ENCODE measurements at regions not wholly inside any gene's neighbourhood (a gene's known extent, or its start where the extent isn't known, plus 50 kb on each side); places are given as distances from the start of the nearest gene placed in this dataset.

GRCh38 chr2:111654829-111655228, 229.2 kb downstream of the ANAPC1 start:
- H2BK20ac ChIP-seq (ENCODE audit: low read depth, low read length), result no peak overlapping the region
- no peak overlapping the region for H2AFZ ChIP-seq (replicated peaks; ENCODE audit: low read length, poor library complexity)
- ChIA-PET CTCF (no interaction called here), POLR2A (ENCODE audit: unreplicated experiment) (no interaction called here)
- ATAC-seq (ENCODE audit: low read depth) (no peak), DNase-seq (no peak)
- H4K5ac ChIP-seq (ENCODE audit: low read depth, low read length), result no peak overlapping the region
- intact Hi-C loops (cut with micrococcal nuclease) (loop anchor here (5.0 kb wide), 1 partner anchor 33 kb away; no protein-coding TSS in a partner anchor), dilution Hi-C loops (cut with HindIII; ENCODE audit: low sequenced_read_pairs, unreplicated experiment) (no loop called here), in situ Hi-C loops (cut with MboI; ENCODE audit: low sequenced_read_pairs) (loop anchor here (25.0 kb wide), 1 partner anchor 168 kb away; no protein-coding TSS in a partner anchor)
- TF ChIP-seq MXI1 (IDR thresholded peaks at IDR 0.05; ENCODE audit: borderline replicate concordance, low read depth, low read length), result no peak
- H3K9me1 ChIP-seq (ENCODE audit: insufficient read depth, low read length), result peaks cover 11% of the 10 kb centered on the region
- no peak overlapping the region for H3K4ac ChIP-seq (ENCODE audit: low read depth, low read length)
- H3K18ac ChIP-seq (ENCODE audit: low read depth, low read length), result no peak overlapping the region
- no peak overlapping the region for H3K14ac ChIP-seq (replicated peaks; ENCODE audit: low read depth, low read length)
- H3K79me1 ChIP-seq (ENCODE audit: low read depth in 1 of 2, low read length in 2 of 2), result peaks cover 0 to 8% of the 10 kb centered on the region in 2 experiments; a peak in 2 of 4 replicates
- peaks cover 6% of the 10 kb centered on the region; the same call in 1 of the 2 replicates for H4K20me1 ChIP-seq (ENCODE audit: insufficient read depth, low read length)
- H2AK9ac ChIP-seq (replicated peaks; ENCODE audit: low read depth, low read length, poor library complexity), result no peak overlapping the region
- H3K36me3 ChIP-seq (ENCODE audit: control insufficient read depth, insufficient read depth, low read length), result no peaks in the 10 kb centered on the region
- no peaks in the 10 kb centered on the region for H3K9me3 ChIP-seq (ENCODE audit: control insufficient read depth, insufficient read depth, low read length)
- H4K8ac ChIP-seq (ENCODE audit: low read depth in 2 of 2, low read length in 2 of 2), result no peak overlapping the region
- no peak overlapping the region for H3K23ac ChIP-seq (ENCODE audit: low read depth, low read length)
- H2BK120ac ChIP-seq (ENCODE audit: low read depth, low read length), result no peak overlapping the region
- no TSS peak for BruUV-seq (replicated peaks)
- H2BK15ac ChIP-seq (ENCODE audit: low read depth, low read length), result no peak overlapping the region
- H2AK5ac ChIP-seq (ENCODE audit: low read depth, low read length), result no peak overlapping the region
- WGBS, 2 experiments (ENCODE audit: extremely low coverage in 2 of 2, insufficient read length in 1 of 2), result no CpG with 5 or more reads among the region's 5 CpGs
- no peak overlapping the region for H3K9ac ChIP-seq (ENCODE audit: low read depth, low read length)
- peaks cover 15% of the 10 kb centered on the region for H3K27me3 ChIP-seq (ENCODE audit: control insufficient read depth, insufficient read depth, low read length)
- peaks cover 6% of the 10 kb centered on the region for H3K4me1 ChIP-seq (ENCODE audit: control insufficient read depth, insufficient read depth, low read length)
- no peak overlapping the region for H2BK5ac ChIP-seq (ENCODE audit: low read depth, low read length, poor library complexity, severe bottlenecking)
- H3K27ac ChIP-seq (ENCODE audit: insufficient read depth, low read length), result no peak overlapping the region
- no peak overlapping the region for H3K4me2 ChIP-seq (ENCODE audit: low read depth, low read length)
- H4K91ac ChIP-seq (ENCODE audit: insufficient read depth, low read depth, low read length), result no peak overlapping the region
- no peak overlapping the region for H3K4me3 ChIP-seq (ENCODE audit: insufficient read depth, low read depth, low read length)
- H3K56ac ChIP-seq (ENCODE audit: extremely low read depth, insufficient read depth, low read length), result no peak overlapping the region
